Fibroblast of villous mesenchyme (primary cell): ENCODE measurements at regions not wholly inside any gene's neighbourhood (a gene's known extent, or its start where the extent isn't known, plus 50 kb on each side); places are given as distances from the start of the nearest gene placed in this dataset.

Experiments
- DNase-seq: peaks from one replicate; pipeline ENCODE4 v3.0.0-alpha.2; 2010; ENCODE audit warnings: low read depth
- H3K4me3 ChIP-seq: 2 replicates; pipeline ENCODE4 v1.5.1; 2011; ENCODE audit warnings: low read depth, mild to moderate bottlenecking, low read length
- CTCF ChIP-seq: IDR thresholded peaks from 2 replicates; pipeline ENCODE4 v1.5.1; 2012; ENCODE audit warnings: low read depth, mild to moderate bottlenecking, low read length; ENCODE audit not compliant: insufficient read depth

- peak; percentile 35 for DNase-seq
- no peak overlapping the region for H3K4me3 ChIP-seq
- no peak for TF ChIP-seq CTCF
Measured at GRCh38 chr20:1831096-1831495, 64.1 kb upstream of the SIRPA start.

GRCh38 chr20:1830240-1830639 is 65.0 kb upstream of the SIRPA start:
- H3K4me3 ChIP-seq, result no peak overlapping the region
- peak; percentile 95 for DNase-seq
- TF ChIP-seq CTCF, result no peak

GRCh38 chr20:1829531-1829930 is 65.7 kb upstream of the SIRPA start:
- H3K4me3 ChIP-seq, result no peak overlapping the region
- TF ChIP-seq CTCF, result no peak
- no peak for DNase-seq

- no peak for TF ChIP-seq CTCF
- no peak for DNase-seq
- no peak overlapping the region for H3K4me3 ChIP-seq
Measured at GRCh38 chr20:1828786-1829131, 66.4 kb upstream of the SIRPA start.

GRCh38 chr20:1827974-1828785 is 67.0 kb upstream of the SIRPA start:
- DNase-seq, result no peak
- TF ChIP-seq CTCF, result no peak
- H3K4me3 ChIP-seq, result no peak overlapping the region

- DNase-seq, result no peak
- no peak overlapping the region for H3K4me3 ChIP-seq
- TF ChIP-seq CTCF, result no peak
Measured at GRCh38 chr20:1827510-1827973, 67.7 kb upstream of the SIRPA start.
